K562 (cell line): ENCODE measurements at regions not wholly inside any gene's neighbourhood (a gene's known extent, or its start where the extent isn't known, plus 50 kb on each side); places are given as distances from the start of the nearest gene placed in this dataset.

Experiments used
- CEBPG ChIP-seq, 3 experiments: fragments of 200-800 bp in 1 of 3; sonication (Bioruptor generic) in 1 of 3; sonication (generic) in 1 of 3; formaldehyde crosslinking in 1 of 3; IDR thresholded peaks in 2 of 3; conservative IDR thresholded peaks in 1 of 3; 2 replicates each; pipeline versions ENCODE4 v1.6.1 to v1.8.0; 2016 to 2022; ENCODE audit warnings: missing compliant biosample characterization in 2 of 3, missing genetic modification characterization in 2 of 3, mild to moderate bottlenecking in 1 of 3, missing genetic modification reagents in 1 of 3
- FOSL1 ChIP-seq: fragments of 200-800 bp; sonication (Bioruptor generic); conservative IDR thresholded peaks from 2 replicates; pipeline ENCODE4 v1.6.1; 2016; ENCODE audit warnings: missing genetic modification characterization, missing compliant biosample characterization
- FOXM1 ChIP-seq, 2 experiments: fragments of 450-650 bp in 1 of 2; sonication (generic) in 1 of 2; formaldehyde crosslinking in 1 of 2; IDR thresholded peaks; 2 replicates each; pipeline versions ENCODE4 v1.6.1 to v1.9.0; 2017 to 2022; ENCODE audit warnings: low read depth in 2 of 2, mild to moderate bottlenecking in 2 of 2, missing genetic modification reagents in 1 of 2, moderate library complexity in 1 of 2
- HMG20B ChIP-seq: fragments of 250-450 bp; sonication (Bioruptor Pico); IDR thresholded peaks from 2 replicates; pipeline ENCODE4 v1.5.0; 2021; ENCODE audit warnings: mild to moderate bottlenecking
- JUN ChIP-seq, 2 experiments: sonication (generic) in 1 of 2; formaldehyde crosslinking in 1 of 2; IDR thresholded peaks; 2 replicates each; pipeline versions ENCODE4 v1.6.1 to v1.8.0; 2012 to 2022; ENCODE audit warnings: borderline replicate concordance in 2 of 2, mild to moderate bottlenecking in 2 of 2, improper control_type of control experiment in 1 of 2, low read depth in 1 of 2, low read length in 1 of 2, missing genetic modification reagents in 1 of 2
- JUND ChIP-seq, 2 experiments: IDR thresholded peaks; 2 replicates in 1 of 2; 3 replicates in 1 of 2; pipeline ENCODE4 v1.6.1; 2011; ENCODE audit warnings: borderline replicate concordance in 2 of 2, low read depth in 2 of 2, low read length in 2 of 2, improper control_type of control experiment in 1 of 2, missing biosample characterization in 1 of 2, missing genetic modification characterization in 1 of 2, missing genetic modification reagents in 1 of 2
- KLF6 ChIP-seq: fragments of 250-450 bp; sonication (Bioruptor Pico); IDR thresholded peaks from 2 replicates; pipeline ENCODE4 v1.4.0; 2020; ENCODE audit warnings: mild to moderate bottlenecking, moderate library complexity, borderline replicate concordance
- MAFG ChIP-seq: fragments of 450-650 bp; conservative IDR thresholded peaks from 2 replicates; pipeline ENCODE4 v1.6.1; 2016; ENCODE audit warnings: missing genetic modification characterization, missing compliant biosample characterization
- MEF2A ChIP-seq: IDR thresholded peaks from 2 replicates; pipeline ENCODE4 v1.6.1; 2011; ENCODE audit warnings: low read depth, mild to moderate bottlenecking, low read length, moderate library complexity; ENCODE audit not compliant: control insufficient read depth
- SMAD4 ChIP-seq: fragments of 250-450 bp; sonication (Bioruptor Pico); conservative IDR thresholded peaks from 2 replicates; pipeline ENCODE4 v1.8.0; 2021; ENCODE audit warnings: inconsistent platforms, mild to moderate bottlenecking, moderate library complexity
- SMARCC2 ChIP-seq: fragments of 450-650 bp; IDR thresholded peaks from 2 replicates; pipeline ENCODE4 v1.6.1; 2017; ENCODE audit warnings: antibody characterized with exemption, moderate library complexity, mild to moderate bottlenecking, low read depth
- SREBF2 ChIP-seq: sonication (generic); formaldehyde crosslinking; IDR thresholded peaks from 2 replicates; pipeline ENCODE4 v1.4.0; 2020; ENCODE audit warnings: mild to moderate bottlenecking, missing genetic modification reagents
- ZNF184 ChIP-seq: sonication (generic); formaldehyde crosslinking; IDR thresholded peaks from 2 replicates; pipeline ENCODE4 v1.5.0; 2020; ENCODE audit warnings: missing genetic modification reagents
- ZNF239 ChIP-seq: fragments of 250-450 bp; sonication (Bioruptor Pico); IDR thresholded peaks from 2 replicates; pipeline ENCODE4 v1.4.0; 2020; ENCODE audit warnings: mild to moderate bottlenecking
- ZNF717 ChIP-seq: fragments of 250-450 bp; sonication (Bioruptor Pico); IDR thresholded peaks from 2 replicates; pipeline ENCODE4 v1.5.0; 2021
- ZNF766 ChIP-seq: fragments of 200-800 bp; sonication (Bioruptor generic); conservative IDR thresholded peaks from 2 replicates; pipeline ENCODE4 v1.6.1; 2016; ENCODE audit warnings: missing genetic modification characterization, missing compliant biosample characterization
- TF ChIP-seq, protein P1 (sequence below): fragments of 250-450 bp; sonication (Bioruptor Pico); IDR thresholded peaks from 2 replicates; pipeline ENCODE4 v1.8.0; 2022; ENCODE audit warnings: inconsistent platforms
- TF ChIP-seq, protein P2 (sequence below): fragments of 200-800 bp; sonication (Bioruptor generic); IDR thresholded peaks from 2 replicates; pipeline ENCODE4 v1.6.1; 2017; ENCODE audit warnings: missing genetic modification characterization, missing compliant biosample characterization

DNA sequence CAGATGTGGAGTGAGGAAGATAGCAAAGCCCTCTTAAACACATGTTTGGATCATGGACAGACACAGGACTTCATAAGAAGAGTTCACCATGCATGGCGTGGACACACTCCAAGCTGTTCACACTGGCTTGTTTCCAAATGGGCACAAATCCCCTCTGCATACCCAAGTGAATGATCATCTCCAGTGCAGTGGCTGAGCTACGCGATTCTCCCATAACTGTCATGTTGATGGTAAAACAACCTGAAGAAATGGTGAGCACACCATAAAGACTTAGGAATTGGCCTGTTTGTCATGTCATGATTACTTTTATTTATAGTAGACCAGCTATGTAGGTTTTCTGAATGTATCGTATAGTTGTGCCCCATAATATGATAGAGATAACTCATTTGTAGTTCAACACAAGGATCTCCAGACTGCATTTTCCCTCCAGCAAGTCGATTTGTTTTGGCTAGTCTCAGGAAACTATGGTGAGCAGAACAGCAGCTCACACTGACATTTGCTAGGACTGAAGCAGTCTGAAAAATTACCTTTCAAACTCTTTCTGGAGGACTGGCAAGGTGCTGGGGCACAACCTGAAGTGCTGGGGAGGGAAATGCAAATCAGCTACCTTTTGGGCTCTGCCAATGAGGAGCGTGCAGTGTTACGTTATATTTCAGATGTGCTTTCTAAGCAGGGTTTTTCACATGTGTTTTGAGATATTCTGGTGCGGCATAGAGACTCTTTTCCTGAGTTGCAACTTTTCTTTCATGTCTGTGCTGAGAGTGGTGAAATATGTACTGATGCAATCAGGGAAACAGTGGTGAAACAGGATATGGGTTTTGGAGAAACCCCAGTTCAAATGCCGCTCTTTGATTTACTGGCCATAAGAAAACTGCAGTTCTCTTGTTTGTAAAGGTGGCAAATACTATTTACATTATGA lies 629.6 kb upstream of the DPP6 start (continued):
- TF ChIP-seq, protein P1, sequence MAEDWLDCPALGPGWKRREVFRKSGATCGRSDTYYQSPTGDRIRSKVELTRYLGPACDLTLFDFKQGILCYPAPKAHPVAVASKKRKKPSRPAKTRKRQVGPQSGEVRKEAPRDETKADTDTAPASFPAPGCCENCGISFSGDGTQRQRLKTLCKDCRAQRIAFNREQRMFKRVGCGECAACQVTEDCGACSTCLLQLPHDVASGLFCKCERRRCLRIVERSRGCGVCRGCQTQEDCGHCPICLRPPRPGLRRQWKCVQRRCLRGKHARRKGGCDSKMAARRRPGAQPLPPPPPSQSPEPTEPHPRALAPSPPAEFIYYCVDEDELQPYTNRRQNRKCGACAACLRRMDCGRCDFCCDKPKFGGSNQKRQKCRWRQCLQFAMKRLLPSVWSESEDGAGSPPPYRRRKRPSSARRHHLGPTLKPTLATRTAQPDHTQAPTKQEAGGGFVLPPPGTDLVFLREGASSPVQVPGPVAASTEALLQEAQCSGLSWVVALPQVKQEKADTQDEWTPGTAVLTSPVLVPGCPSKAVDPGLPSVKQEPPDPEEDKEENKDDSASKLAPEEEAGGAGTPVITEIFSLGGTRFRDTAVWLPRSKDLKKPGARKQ: no peak
- TF ChIP-seq FOXM1 (IDR thresholded peaks at IDR 0.05; ENCODE audit: low read depth) (peak; percentile 73; the same call in 1 of the 2 replicates), FOXM1 (CRISPR knock-in tag; IDR thresholded peaks at IDR 0.05; ENCODE audit: low read depth) (no peak), ZNF717 (no peak), CEBPG (CRISPR knock-in tag; IDR thresholded peaks at IDR 0.05) (peak; percentile 93), CEBPG (tag; conservative IDR thresholded peaks at IDR 0.05 in 1 of 2, IDR thresholded peaks at IDR 0.05 in 1 of 2) (peak; percentile 99), SREBF2 (CRISPR knock-in tag) (no peak), ZNF239 (CRISPR knock-in tag) (peak; percentile 54; the same call in 1 of the 2 replicates), HMG20B (CRISPR knock-in tag) (no peak), ZNF184 (no peak), JUND (IDR thresholded peaks at IDR 0.05; ENCODE audit: borderline replicate concordance, low read depth, low read length) (peak; percentile 71), JUND (tag; IDR thresholded peaks at IDR 0.05; ENCODE audit: borderline replicate concordance, low read depth, low read length) (no peak; the same call in 2 of the 3 replicates), MEF2A (no peak), FOSL1 (peak; percentile 32; the same call in 1 of the 2 replicates), MAFG (tag) (0 out of 2 replicates have a peak, but pooled peaks have one; percentile 26), ZNF766 (peak; percentile 97), KLF6 (CRISPR knock-in tag) (peak; percentile 36; the same call in 1 of the 2 replicates), SMAD4 (CRISPR knock-in tag) (peak; percentile 52), JUN (IDR thresholded peaks at IDR 0.05; ENCODE audit: borderline replicate concordance, low read depth, low read length) (peak; percentile 20; the same call in 1 of the 2 replicates), JUN (CRISPR knock-in tag; IDR thresholded peaks at IDR 0.05; ENCODE audit: borderline replicate concordance) (no peak), SMARCC2 (no peak; the same call in 1 of the 2 replicates)
- TF ChIP-seq, protein P2, sequence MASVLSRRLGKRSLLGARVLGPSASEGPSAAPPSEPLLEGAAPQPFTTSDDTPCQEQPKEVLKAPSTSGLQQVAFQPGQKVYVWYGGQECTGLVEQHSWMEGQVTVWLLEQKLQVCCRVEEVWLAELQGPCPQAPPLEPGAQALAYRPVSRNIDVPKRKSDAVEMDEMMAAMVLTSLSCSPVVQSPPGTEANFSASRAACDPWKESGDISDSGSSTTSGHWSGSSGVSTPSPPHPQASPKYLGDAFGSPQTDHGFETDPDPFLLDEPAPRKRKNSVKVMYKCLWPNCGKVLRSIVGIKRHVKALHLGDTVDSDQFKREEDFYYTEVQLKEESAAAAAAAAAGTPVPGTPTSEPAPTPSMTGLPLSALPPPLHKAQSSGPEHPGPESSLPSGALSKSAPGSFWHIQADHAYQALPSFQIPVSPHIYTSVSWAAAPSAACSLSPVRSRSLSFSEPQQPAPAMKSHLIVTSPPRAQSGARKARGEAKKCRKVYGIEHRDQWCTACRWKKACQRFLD (CRISPR knock-in tag): peak; percentile 65; the same call in 1 of the 2 replicates
